Fibroblast of pulmonary artery (primary cell): ENCODE measurements at regions not wholly inside any gene's neighbourhood (a gene's known extent, or its start where the extent isn't known, plus 50 kb on each side); places are given as distances from the start of the nearest gene placed in this dataset.
"Not testable (repeated sequence)": the region's sequence is repeated elsewhere in the genome, so short reads cannot be mapped to it uniquely, and the experiment has no call there.

ENCODE experiments used
- DNase-seq: peaks from one replicate; pipeline ENCODE4 v3.0.0-alpha.2; 2010; ENCODE audit warnings: low read depth
- H3K4me3 ChIP-seq: replicated peaks from 2 replicates; pipeline ENCODE4 v1.5.1; 2011; ENCODE audit warnings: low read depth, mild to moderate bottlenecking, control low read depth, low read length, moderate library complexity
- CTCF ChIP-seq: IDR thresholded peaks from 2 replicates; pipeline ENCODE4 v1.5.1; 2011; ENCODE audit warnings: mild to moderate bottlenecking, control low read depth, low read length, inconsistent platforms; ENCODE audit errors: missing control alignments

GRCh38 chrX:46324166-46324565 is 221.1 kb downstream of the ZNF674 start:
- TF ChIP-seq CTCF: no peak
- no peak overlapping the region for H3K4me3 ChIP-seq
- no peak for DNase-seq

GRCh38 chrX:46322929-46323328 is 222.3 kb downstream of the ZNF674 start:
- H3K4me3 ChIP-seq, DNase-seq: not testable (repeated sequence)

GRCh38 chrX:46321676-46322075 is 223.5 kb downstream of the ZNF674 start:
- H3K4me3 ChIP-seq: no peak overlapping the region
- TF ChIP-seq CTCF: no peak
- no peak for DNase-seq

- DNase-seq: no peak
- no peak for TF ChIP-seq CTCF
Measured at GRCh38 chrX:46319750-46320149, 225.5 kb downstream of the ZNF674 start.

GRCh38 chrX:46318551-46318950 is 226.7 kb downstream of the ZNF674 start:
- TF ChIP-seq CTCF: no peak
- no peak overlapping the region for H3K4me3 ChIP-seq
- no peak for DNase-seq

More at GRCh38 chrX:46319750-46320149, 225.5 kb downstream of the ZNF674 start:
- H3K4me3 ChIP-seq: no peak overlapping the region

- TF ChIP-seq CTCF: no peak
- no peak overlapping the region for H3K4me3 ChIP-seq
- no peak for DNase-seq
Measured at GRCh38 chrX:46317163-46317562, 228.1 kb downstream of the ZNF674 start.

- no peak for TF ChIP-seq CTCF
- DNase-seq: no peak
- H3K4me3 ChIP-seq: no peak overlapping the region
Measured at GRCh38 chrX:46311581-46312120, 233.6 kb downstream of the ZNF674 start.
